ENCODE measurements at regions not wholly inside any gene's neighbourhood (a gene's known extent, or its start where the extent isn't known, plus 50 kb on each side); places are given as distances from the start of the nearest gene placed in this dataset.

GRCh38 chr17:33657181-33657580, 364.1 kb upstream of the ASIC2 start:
- no peaks in the 10 kb centered on the region for H3K36me3 ChIP-seq (ENCODE audit: insufficient read depth, low read length)
- H3K27ac ChIP-seq (ENCODE audit: low read depth, low read length, poor library complexity, severe bottlenecking) = no peak overlapping the region
- TF ChIP-seq CTCF (IDR thresholded peaks at IDR 0.05; ENCODE audit: low read length) = no peak
- no peak for TF ChIP-seq EZH2 (IDR thresholded peaks at IDR 0.05; ENCODE audit: borderline replicate concordance, low read length)
- H2AFZ ChIP-seq (ENCODE audit: low read length) = no peak overlapping the region
- H3K4me2 ChIP-seq (ENCODE audit: low read length) = no peak overlapping the region
- H3K4me1 ChIP-seq (ENCODE audit: insufficient read depth, low read length, severe bottlenecking) = no peaks in the 10 kb centered on the region
- no peaks in the 10 kb centered on the region for H3F3A ChIP-seq (ENCODE audit: insufficient read depth, low read length)
- H3K9me2 ChIP-seq (ENCODE audit: low read depth, low read length) = no peaks in the 10 kb centered on the region
- H3K27me3 ChIP-seq (ENCODE audit: insufficient read depth, low read length) = no peaks in the 10 kb centered on the region
- no peaks in the 10 kb centered on the region for H4K20me1 ChIP-seq (ENCODE audit: insufficient read depth, low read length)
- H3K4me3 ChIP-seq (ENCODE audit: low read depth, low read length, poor library complexity, severe bottlenecking) = no peak overlapping the region
- H3K9ac ChIP-seq (ENCODE audit: low read length) = no peak overlapping the region
- H3K79me2 ChIP-seq (ENCODE audit: insufficient read depth, low read length) = no peaks in the 10 kb centered on the region
- H3K9me3 ChIP-seq (ENCODE audit: low read length) = no peaks in the 10 kb centered on the region

GRCh38 chr17:33661975-33662374, 368.9 kb upstream of the ASIC2 start:
- Histone ChIP-seq H3K27ac (ENCODE audit: low read depth, low read length, poor library complexity, severe bottlenecking) (no peak overlapping the region), H4K20me1 (ENCODE audit: insufficient read depth, low read length) (no peaks in the 10 kb centered on the region), H3K9ac (ENCODE audit: low read length) (no peak overlapping the region), H3F3A (ENCODE audit: insufficient read depth, low read length) (no peaks in the 10 kb centered on the region), H3K4me1 (ENCODE audit: insufficient read depth, low read length, severe bottlenecking) (no peaks in the 10 kb centered on the region), H3K79me2 (ENCODE audit: insufficient read depth, low read length) (no peaks in the 10 kb centered on the region), H3K4me2 (ENCODE audit: low read length) (no peak overlapping the region), H3K4me3 (ENCODE audit: low read depth, low read length, poor library complexity, severe bottlenecking) (no peak overlapping the region), H3K9me2 (ENCODE audit: low read depth, low read length) (no peaks in the 10 kb centered on the region), H2AFZ (ENCODE audit: low read length) (no peak overlapping the region), H3K9me3 (ENCODE audit: low read length) (no peaks in the 10 kb centered on the region), H3K36me3 (ENCODE audit: insufficient read depth, low read length) (no peaks in the 10 kb centered on the region), H3K27me3 (ENCODE audit: insufficient read depth, low read length) (no peaks in the 10 kb centered on the region)
- no peak for TF ChIP-seq CTCF (IDR thresholded peaks at IDR 0.05; ENCODE audit: low read length)
- TF ChIP-seq EZH2 (IDR thresholded peaks at IDR 0.05; ENCODE audit: borderline replicate concordance, low read length) = no peak

- Histone ChIP-seq H3K9me3 (ENCODE audit: low read length) (no peaks in the 10 kb centered on the region), H4K20me1 (ENCODE audit: insufficient read depth, low read length) (no peaks in the 10 kb centered on the region), H3K4me2 (ENCODE audit: low read length) (no peak overlapping the region), H3K9me2 (ENCODE audit: low read depth, low read length) (no peaks in the 10 kb centered on the region), H3K4me1 (ENCODE audit: insufficient read depth, low read length, severe bottlenecking) (no peaks in the 10 kb centered on the region), H3K79me2 (ENCODE audit: insufficient read depth, low read length) (no peaks in the 10 kb centered on the region), H3K9ac (ENCODE audit: low read length) (no peak overlapping the region), H3K27ac (ENCODE audit: low read depth, low read length, poor library complexity, severe bottlenecking) (no peak overlapping the region), H3F3A (ENCODE audit: insufficient read depth, low read length) (no peaks in the 10 kb centered on the region), H3K27me3 (ENCODE audit: insufficient read depth, low read length) (no peaks in the 10 kb centered on the region; the same call in 1 of the 2 replicates), H3K36me3 (ENCODE audit: insufficient read depth, low read length) (no peaks in the 10 kb centered on the region), H2AFZ (ENCODE audit: low read length) (no peak overlapping the region), H3K4me3 (ENCODE audit: low read depth, low read length, poor library complexity, severe bottlenecking) (no peak overlapping the region)
- TF ChIP-seq EZH2 (IDR thresholded peaks at IDR 0.05; ENCODE audit: borderline replicate concordance, low read length) (no peak), CTCF (IDR thresholded peaks at IDR 0.05; ENCODE audit: low read length) (no peak)
Observed at GRCh38 chr17:33664116-33664840, 371.2 kb upstream of the ASIC2 start.
